NCI-H345 treated with DMSO at 0.1 percent for 48 hours (cell line): ENCODE measurements at regions not wholly inside any gene's neighbourhood (a gene's known extent, or its start where the extent isn't known, plus 50 kb on each side); places are given as distances from the start of the nearest gene placed in this dataset.

Experiments
- DNase-seq: peaks from one replicate; lab custom pipeline; 2025; ENCODE audit not compliant: unreplicated experiment; lab: John Stamatoyannopoulos, UW

DNA sequence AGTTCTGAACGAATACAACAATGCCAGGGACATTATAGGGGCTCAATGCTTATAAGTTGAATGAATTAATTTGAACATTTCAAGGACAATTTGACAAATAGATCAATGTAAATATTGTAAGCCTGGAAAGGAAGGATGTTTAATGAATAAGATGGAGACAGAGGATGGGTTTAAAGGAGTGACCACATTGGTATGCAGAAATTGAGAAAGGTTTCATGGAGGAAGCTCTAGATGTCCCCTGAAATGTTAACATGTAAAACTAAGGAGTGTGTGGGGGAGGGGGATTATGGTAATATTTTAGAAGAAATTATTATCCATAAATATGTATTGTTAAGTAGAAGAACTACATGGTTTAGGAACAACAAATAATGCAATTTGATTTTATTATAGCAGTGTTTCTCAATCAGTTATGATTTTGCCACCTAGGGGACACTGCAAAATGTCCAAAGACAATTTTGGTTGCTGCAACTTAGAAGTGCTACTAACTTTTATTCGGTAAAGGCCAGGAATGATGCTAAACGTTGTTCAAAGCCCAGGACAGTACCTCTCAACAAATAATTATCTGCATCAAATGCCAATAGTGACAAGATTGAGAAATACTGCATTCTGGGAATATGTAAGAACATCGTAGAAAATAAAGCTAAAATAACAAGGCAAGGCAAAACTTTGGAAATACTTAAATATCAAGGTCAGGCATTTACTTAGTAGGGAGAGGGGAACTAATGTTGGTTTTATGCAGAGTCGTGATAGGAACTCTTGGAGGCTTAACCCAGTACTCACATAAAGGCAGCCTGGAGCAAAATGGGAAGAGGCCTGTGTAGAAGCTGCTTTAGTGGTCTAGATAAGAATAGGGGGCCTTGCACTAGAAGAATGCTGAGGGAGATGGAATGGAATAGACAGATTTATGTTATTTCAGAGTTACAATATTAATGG is 686.9 kb upstream of the CITED2 start:
- DNase-seq: no peak

DNA sequence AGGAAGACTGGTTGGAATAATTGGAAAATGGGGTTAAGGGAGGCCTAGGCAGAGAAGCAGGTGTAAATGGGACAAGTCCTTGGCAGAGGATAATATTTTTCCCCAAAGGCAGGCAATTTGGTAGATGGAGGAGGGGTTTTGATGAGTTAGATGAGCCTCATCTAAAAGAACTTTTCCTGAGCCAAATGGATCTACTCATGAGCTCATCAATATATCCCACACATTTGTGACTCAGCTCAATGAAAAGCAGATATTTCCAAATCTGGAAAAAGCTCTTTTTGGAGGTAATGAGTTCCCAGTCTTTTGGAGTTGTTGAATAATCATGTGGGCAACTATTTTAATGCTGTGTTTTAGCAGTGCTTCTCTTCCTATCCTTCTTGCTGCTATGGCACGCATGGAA is 685.5 kb upstream of the CITED2 start:
- no peak for DNase-seq

- DNase-seq: no peak
Observed at GRCh38 chr6:140058863-140059262, 684.4 kb upstream of the CITED2 start.

DNA sequence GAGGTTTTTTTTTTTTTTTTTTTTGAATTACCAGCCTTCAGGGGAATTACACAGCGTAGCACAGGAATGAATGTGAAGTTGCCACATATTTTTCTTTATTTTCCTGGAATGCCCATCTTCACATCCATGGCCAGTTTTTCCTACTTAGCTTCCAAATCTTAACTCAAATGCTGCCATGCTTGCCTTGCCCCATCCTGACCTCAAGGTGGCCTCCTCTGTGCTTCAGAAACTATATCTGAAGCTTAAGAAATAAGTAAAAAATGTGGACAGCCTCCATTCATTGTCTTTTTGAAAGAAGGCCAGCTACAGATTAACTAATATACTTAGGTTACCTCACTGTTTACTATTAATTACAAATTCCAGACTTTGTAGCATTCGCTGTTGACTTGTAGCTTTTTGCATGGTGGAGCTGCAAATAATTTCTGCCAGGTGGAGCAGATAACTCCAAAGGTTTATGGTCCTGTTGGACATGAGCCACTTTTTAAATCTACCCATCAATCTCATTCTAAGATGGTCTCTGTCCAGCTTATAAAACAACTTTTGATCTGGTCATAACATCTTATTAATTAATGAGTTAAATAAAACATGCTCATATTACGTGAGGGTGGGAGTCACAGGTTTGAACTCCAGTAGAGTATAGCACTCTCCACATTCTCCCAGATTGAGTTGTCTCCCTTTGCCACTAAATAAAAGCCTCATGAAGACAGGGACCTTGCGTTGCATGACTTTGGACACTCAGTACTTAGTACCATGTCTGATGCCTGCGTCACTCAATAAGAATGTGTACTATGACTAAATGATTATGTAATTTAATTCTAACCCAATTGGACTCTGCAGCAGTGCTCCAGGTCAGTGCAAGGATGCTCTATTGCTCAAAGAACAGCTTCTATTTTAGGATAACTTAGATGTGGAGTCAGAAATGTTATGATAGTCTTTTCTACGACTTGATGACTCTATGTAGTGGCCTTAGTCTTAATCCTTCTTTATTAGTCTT is 678.6 kb upstream of the CITED2 start:
- DNase-seq: no peak

DNA sequence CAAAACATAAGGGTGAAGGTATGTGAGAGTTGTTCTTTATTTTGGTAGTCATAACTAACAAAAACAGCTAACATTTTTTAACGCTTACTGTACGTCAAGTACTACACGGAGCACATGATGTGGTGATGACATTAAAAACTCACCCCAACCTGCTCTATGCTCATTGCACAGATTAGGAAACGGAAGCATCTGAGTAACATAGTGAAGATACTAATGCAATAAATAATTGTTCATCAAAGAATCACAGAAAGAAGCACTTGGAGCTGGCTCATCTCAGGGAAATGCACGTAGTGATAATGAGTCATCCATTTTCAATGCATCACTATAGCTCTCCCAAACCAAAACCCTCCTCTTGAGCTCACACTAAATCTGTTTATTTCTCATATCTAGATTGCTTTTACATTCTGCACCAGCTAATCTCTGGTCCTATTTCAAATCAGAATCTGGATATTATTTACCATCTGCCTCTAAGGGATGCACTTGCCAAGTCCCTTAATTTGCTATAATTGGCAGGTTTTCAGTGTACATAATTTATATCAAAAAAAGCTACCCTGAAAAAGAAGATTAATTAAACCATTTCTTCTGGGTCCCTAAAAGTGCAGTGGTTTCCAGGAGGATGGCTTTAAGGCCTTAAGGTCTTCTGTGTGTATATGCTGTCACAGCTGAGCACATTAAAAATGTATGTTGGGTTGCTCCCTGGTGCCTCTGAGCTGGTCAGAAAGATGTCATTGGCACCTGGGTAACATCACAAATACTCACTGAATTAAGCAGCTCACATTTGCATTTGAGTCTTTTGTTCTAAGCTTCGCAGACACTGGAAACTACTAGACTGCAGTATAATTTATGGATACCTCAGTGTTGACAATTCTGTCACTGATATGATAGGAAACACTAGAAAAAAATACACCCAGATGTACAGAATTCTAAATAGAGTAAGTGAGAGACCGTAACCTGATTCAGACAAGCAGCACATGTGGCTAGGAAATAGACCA is 677.4 kb upstream of the CITED2 start:
- no peak for DNase-seq

- DNase-seq: no peak
Observed at GRCh38 chr6:140050101-140050995, 675.9 kb upstream of the CITED2 start.

DNA sequence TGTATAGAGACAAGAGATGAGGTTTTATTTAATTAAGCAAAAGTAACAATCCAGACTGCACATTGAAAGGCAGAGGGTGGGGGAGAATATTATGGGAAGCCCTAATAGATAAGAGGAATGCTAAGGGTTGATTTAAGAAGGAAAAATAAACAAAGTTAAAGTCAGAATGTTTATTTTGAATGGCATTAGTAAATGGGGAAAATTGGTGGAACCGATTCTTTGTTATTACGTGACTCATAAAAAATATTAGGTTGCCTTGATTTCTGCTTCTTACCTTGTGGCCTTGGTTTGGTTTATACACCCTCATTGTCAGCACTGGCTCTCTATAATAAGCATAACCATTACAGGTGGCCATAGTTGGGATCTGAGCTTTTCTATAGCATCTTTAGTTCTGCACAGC is 674.8 kb upstream of the CITED2 start:
- DNase-seq: no peak

DNA sequence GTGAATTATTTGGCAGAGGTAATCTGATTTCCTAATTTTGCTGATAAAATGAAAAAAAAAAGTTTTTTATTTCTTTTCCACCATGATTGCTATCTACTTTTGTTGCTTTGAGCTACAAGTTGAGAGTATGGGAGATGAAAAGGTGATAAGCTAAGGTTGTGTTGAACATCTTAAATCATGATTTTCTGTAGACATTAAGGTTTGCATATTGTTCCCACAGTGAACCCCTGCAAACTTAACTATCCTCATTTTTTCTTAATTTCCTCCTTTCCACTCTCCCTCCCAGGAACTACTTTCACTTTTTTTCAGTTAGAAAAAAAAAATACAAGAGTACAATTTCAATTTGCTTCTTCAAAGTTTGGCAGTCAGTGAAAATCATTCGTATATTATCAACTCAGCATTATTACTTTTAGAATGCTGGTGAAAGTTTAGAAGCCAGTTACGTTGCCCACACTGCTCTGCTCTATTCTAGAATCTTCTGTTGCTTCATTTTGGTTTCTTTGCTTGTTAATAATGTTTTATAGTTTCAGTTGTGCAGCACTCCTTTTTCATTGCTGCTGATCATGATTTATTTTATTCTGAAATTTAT is 673.8 kb upstream of the CITED2 start:
- DNase-seq: no peak

GRCh38 chr6:140047321-140047720 is 672.9 kb upstream of the CITED2 start:
- no peak for DNase-seq

- no peak for DNase-seq
Observed at GRCh38 chr6:140046016-140046632, 671.7 kb upstream of the CITED2 start.

GRCh38 chr6:140045116-140045515 is 670.7 kb upstream of the CITED2 start:
- DNase-seq: no peak

DNA sequence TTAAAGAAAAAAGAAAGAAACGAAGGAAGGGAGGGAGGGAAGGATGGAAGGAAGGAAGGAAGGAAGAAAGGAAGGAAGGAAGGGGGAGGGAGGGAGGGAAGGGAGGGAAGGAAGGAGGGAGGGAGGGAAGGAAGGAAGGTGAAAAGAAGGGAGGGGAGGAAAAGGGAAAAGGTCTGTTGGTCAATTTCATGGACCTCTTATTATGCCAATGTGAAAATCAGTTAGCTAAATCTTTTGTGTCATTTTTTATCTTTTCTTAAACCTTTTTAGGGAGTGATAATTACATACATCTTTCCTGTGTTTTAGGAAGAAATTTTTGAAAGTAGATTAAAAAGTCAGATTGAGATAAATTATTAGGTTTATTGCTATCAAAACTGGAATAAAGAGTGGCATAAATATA is 670.2 kb upstream of the CITED2 start:
- no peak for DNase-seq

GRCh38 chr6:140043762-140044378 is 669.4 kb upstream of the CITED2 start:
- DNase-seq: no peak

DNA sequence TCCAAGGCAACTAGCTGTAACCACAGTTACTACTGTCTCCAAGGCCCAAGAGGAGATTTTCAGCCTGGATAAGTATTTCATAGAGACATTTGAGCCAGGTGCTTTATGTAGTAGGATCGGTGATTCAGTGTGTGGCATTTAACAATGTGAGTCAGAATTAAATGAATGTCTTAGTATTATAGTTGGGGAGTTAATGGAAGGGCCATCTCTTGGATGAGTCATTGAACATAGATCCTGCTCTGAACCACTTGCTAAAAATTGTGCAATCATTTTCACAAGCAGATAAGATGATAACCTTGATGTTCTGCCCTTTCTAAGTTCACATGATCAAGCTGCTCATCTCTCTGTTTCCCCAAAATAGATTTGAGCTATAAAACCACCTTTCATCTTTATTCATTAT is 668.9 kb upstream of the CITED2 start:
- no peak for DNase-seq

GRCh38 chr6:140041571-140042332 is 667.3 kb upstream of the CITED2 start:
- no peak for DNase-seq

DNA sequence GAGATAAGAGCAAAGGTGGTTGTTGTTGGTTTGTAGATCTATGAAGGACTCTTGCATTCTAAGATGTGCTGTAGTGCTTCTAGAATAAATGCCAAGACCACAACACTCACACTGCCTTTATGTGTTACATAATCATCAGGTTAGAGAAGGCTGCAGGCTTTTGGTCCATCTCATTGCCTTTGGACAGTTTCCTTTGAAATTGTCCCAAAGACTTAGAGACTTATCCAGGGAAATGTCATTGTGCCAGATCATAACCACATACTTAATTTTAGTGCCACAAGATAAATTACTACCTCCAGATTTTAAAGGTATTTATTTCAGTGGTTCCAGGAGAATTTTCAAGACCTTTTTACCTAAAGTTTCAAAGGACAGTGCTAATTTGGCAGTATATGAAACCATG is 666.6 kb upstream of the CITED2 start:
- no peak for DNase-seq

GRCh38 chr6:140040396-140040795 is 665.9 kb upstream of the CITED2 start:
- DNase-seq: no peak

DNA sequence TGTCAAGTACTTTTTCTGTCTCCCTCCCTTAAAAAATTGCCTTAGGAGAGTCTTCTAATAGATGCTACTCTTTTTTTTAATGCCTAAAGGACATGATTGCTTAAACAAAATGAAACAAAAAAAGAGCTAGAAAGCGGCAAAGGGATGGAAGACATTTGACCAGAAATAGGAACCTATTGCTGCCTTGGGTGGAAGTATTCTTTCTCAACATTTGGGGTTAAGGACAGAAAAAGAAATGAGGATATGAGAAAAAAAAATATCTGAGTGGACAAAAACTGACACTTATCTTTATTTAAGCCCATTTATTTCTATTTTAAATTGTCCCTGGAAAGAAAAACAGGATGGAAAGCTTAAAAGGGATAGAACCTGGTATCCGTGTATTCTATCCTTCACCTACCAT is 664.9 kb upstream of the CITED2 start:
- no peak for DNase-seq
